GM19467 (cell line): ENCODE measurements at regions not wholly inside any gene's neighbourhood (a gene's known extent, or its start where the extent isn't known, plus 50 kb on each side); places are given as distances from the start of the nearest gene placed in this dataset.

ENCODE experiments used
- ATAC-seq: cut with Tn5 transposase; IDR thresholded peaks from one replicate; pipeline ENCODE4 v1.9.1; 2021; ENCODE audit warnings: mild to moderate bottlenecking, moderate library complexity; ENCODE audit not compliant: unreplicated experiment

- no peak for ATAC-seq
These were observed 109.0 kb upstream of the ZNF217 start for GRCh38 chr20:53702617-53703016.

GRCh38 chr20:53699906-53700305, 106.3 kb upstream of the ZNF217 start:
- no peak for ATAC-seq

- no peak for ATAC-seq
These were observed 105.5 kb upstream of the ZNF217 start for GRCh38 chr20:53699085-53699674.

GRCh38 chr20:53698371-53698978, 104.8 kb upstream of the ZNF217 start:
- ATAC-seq: no peak

- no peak for ATAC-seq
These were observed 102.3 kb upstream of the ZNF217 start for GRCh38 chr20:53695797-53696527.

- ATAC-seq: no peak
These were observed 99.7 kb upstream of the ZNF217 start for GRCh38 chr20:53693262-53693871.

- no peak for ATAC-seq
These were observed 98.9 kb upstream of the ZNF217 start for GRCh38 chr20:53692465-53693067.

GRCh38 chr20:53691811-53692192, 98.2 kb upstream of the ZNF217 start:
- ATAC-seq: no peak

- no peak for ATAC-seq
These were observed 97.6 kb upstream of the ZNF217 start for GRCh38 chr20:53691060-53691810.

- ATAC-seq: no peak
These were observed 94.4 kb upstream of the ZNF217 start for GRCh38 chr20:53688085-53688484.

- no peak for ATAC-seq
These were observed 91.5 kb upstream of the ZNF217 start for GRCh38 chr20:53685070-53685595.

- ATAC-seq: no peak
These were observed 89.9 kb upstream of the ZNF217 start for GRCh38 chr20:53683506-53683905.

- ATAC-seq: no peak
These were observed 87.9 kb upstream of the ZNF217 start for GRCh38 chr20:53681352-53682212.

GRCh38 chr20:53679597-53680309, 86.1 kb upstream of the ZNF217 start:
- no peak for ATAC-seq

- no peak for ATAC-seq
These were observed 85.5 kb upstream of the ZNF217 start for GRCh38 chr20:53678990-53679596.

- ATAC-seq: no peak
These were observed 84.8 kb upstream of the ZNF217 start for GRCh38 chr20:53678315-53678989.

- no peak for ATAC-seq
These were observed 84.0 kb upstream of the ZNF217 start for GRCh38 chr20:53677447-53678314.
